Panc1 (cell line): ENCODE measurements at regions not wholly inside any gene's neighbourhood (a gene's known extent, or its start where the extent isn't known, plus 50 kb on each side); places are given as distances from the start of the nearest gene placed in this dataset.

ENCODE experiments used
- ATAC-seq: fragments of 200-7000 bp; cut with Tn5 transposase; 2 replicates; pipeline ENCODE4 v1.9.1; 2020; ENCODE audit warnings: mild to moderate bottlenecking, moderate library complexity
- BruUV-seq: library from RNA; stranded (reverse); fragments of 400-500 nt; replicated peaks from 2 replicates; lab custom pipeline; 2021; lab: Mats Ljungman, UMichigan
- CTCF ChIA-PET: fragments of 300-600 bp; sonication (Branson Sonifier 250); formaldehyde crosslinking; loops from one replicate; lab custom pipeline; 2022; ENCODE audit warnings: antibody characterized with exemption; lab: Charles Lee
- POLR2A ChIA-PET: fragments of 300-600 bp; sonication (Branson Sonifier 250); formaldehyde crosslinking; loops from one replicate; lab custom pipeline; 2022; ENCODE audit warnings: antibody characterized with exemption; lab: Charles Lee
- DNase-seq: peaks from one replicate; pipeline ENCODE4 v3.0.0-alpha.2; 2010; ENCODE audit warnings: low read depth, low spot score
- H3K27ac ChIP-seq: 2 replicates; pipeline ENCODE4 v1.5.1; 2011; ENCODE audit warnings: mild to moderate bottlenecking, low read length, inconsistent platforms
- H3K27me3 ChIP-seq: fragments of 200-500 bp; sonication (Bioruptor generic); 2 replicates; pipeline ENCODE4 v1.6.0; 2014; ENCODE audit warnings: low read length, inconsistent platforms; ENCODE audit not compliant: control insufficient read depth, insufficient read depth
- H3K36me3 ChIP-seq: fragments of 200-500 bp; sonication (Bioruptor generic); 2 replicates; pipeline ENCODE4 v1.5.1; 2014; ENCODE audit warnings: inconsistent platforms, mild to moderate bottlenecking, low read length, moderate library complexity; ENCODE audit not compliant: control insufficient read depth, insufficient read depth
- H3K4me1 ChIP-seq: 2 replicates; pipeline ENCODE4 v1.5.1; 2011; ENCODE audit warnings: inconsistent platforms, mild to moderate bottlenecking, low read length, moderate library complexity; ENCODE audit not compliant: control insufficient read depth, insufficient read depth
- H3K4me3 ChIP-seq, 2 experiments: 2 replicates each; pipeline ENCODE4 v1.5.1; 2011 to 2012; ENCODE audit warnings: low read depth in 2 of 2, low read length in 2 of 2, mild to moderate bottlenecking in 2 of 2, inconsistent platforms in 1 of 2, moderate library complexity in 1 of 2
- H3K9me3 ChIP-seq: fragments of 200-500 bp; sonication (Bioruptor generic); 2 replicates; pipeline ENCODE4 v1.5.1; 2014; ENCODE audit warnings: low read depth, mild to moderate bottlenecking, inconsistent platforms, low read length, moderate library complexity; ENCODE audit not compliant: control insufficient read depth, insufficient read depth
- POLR2AphosphoS5 ChIP-seq: IDR thresholded peaks from 2 replicates; pipeline ENCODE4 v1.6.1; 2012; ENCODE audit warnings: mild to moderate bottlenecking, low read depth, low read length, moderate library complexity
- REST ChIP-seq, 2 experiments: IDR thresholded peaks; 2 replicates each; pipeline ENCODE4 v1.6.1; 2011 to 2012; ENCODE audit warnings: low read depth in 2 of 2, control low read depth in 1 of 2, low read length in 1 of 2, mild to moderate bottlenecking in 1 of 2, moderate library complexity in 1 of 2; ENCODE audit not compliant: insufficient read depth in 1 of 2
- SIN3A ChIP-seq: IDR thresholded peaks from 2 replicates; pipeline ENCODE4 v1.6.1; 2012; ENCODE audit warnings: low read depth, mild to moderate bottlenecking, low read length, moderate library complexity, borderline replicate concordance; ENCODE audit not compliant: insufficient read depth
- TCF7L2 ChIP-seq: IDR thresholded peaks from 2 replicates; pipeline ENCODE4 v1.6.1; 2011; ENCODE audit warnings: mild to moderate bottlenecking, low read depth, low read length, inconsistent platforms
- in situ Hi-C: cut with HindIII; loops from 2 replicates; pipeline ENCODE4 v1.10.0; 2016; ENCODE audit warnings: low sequenced_read_pairs, low pct_unique_long_range_greater_than_20kb
- intact Hi-C: fragments of 100-400 bp; cut with micrococcal nuclease; formaldehyde crosslinking; loops from one replicate; pipeline ENCODE4 v1.10.0; 2022; ENCODE audit not compliant: unreplicated experiment
- TF ChIP-seq, protein P1 (sequence below): fragments of 450-650 bp; IDR thresholded peaks from 2 replicates; pipeline ENCODE4 v1.5.1; 2017; ENCODE audit warnings: mild to moderate bottlenecking

GRCh38 chr13:104580931-104581330 is 1514.7 kb upstream of the SLC10A2 start:
- POLR2A ChIA-PET = no interaction called here
- intact Hi-C loops = no loop called here
- H3K4me3 ChIP-seq = no peak overlapping the region
- no peak for DNase-seq
- H3K27ac ChIP-seq = no peak overlapping the region
- H3K9me3 ChIP-seq = no peaks in the 10 kb centered on the region
- no TSS peak for BruUV-seq
- no peaks in the 10 kb centered on the region for H3K4me1 ChIP-seq
- in situ Hi-C loops = no loop called here
- no peak for ATAC-seq
- TF ChIP-seq TCF7L2 = no peak
- no peak for TF ChIP-seq POLR2AphosphoS5
- TF ChIP-seq, protein P1, sequence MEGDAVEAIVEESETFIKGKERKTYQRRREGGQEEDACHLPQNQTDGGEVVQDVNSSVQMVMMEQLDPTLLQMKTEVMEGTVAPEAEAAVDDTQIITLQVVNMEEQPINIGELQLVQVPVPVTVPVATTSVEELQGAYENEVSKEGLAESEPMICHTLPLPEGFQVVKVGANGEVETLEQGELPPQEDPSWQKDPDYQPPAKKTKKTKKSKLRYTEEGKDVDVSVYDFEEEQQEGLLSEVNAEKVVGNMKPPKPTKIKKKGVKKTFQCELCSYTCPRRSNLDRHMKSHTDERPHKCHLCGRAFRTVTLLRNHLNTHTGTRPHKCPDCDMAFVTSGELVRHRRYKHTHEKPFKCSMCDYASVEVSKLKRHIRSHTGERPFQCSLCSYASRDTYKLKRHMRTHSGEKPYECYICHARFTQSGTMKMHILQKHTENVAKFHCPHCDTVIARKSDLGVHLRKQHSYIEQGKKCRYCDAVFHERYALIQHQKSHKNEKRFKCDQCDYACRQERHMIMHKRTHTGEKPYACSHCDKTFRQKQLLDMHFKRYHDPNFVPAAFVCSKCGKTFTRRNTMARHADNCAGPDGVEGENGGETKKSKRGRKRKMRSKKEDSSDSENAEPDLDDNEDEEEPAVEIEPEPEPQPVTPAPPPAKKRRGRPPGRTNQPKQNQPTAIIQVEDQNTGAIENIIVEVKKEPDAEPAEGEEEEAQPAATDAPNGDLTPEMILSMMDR = no peak
- TF ChIP-seq SIN3A = no peak
- TF ChIP-seq REST (IDR thresholded peaks at IDR 0.05; ENCODE audit: insufficient read depth in 1 of 2, low read depth in 2 of 2, low read length in 1 of 2) = no peak
- H3K36me3 ChIP-seq = no peaks in the 10 kb centered on the region
- CTCF ChIA-PET = no interaction called here
- no peaks in the 10 kb centered on the region for H3K27me3 ChIP-seq

GRCh38 chr13:104577071-104577815 is 1511.0 kb upstream of the SLC10A2 start:
- Histone ChIP-seq H3K4me1 (no peaks in the 10 kb centered on the region), H3K27ac (no peak overlapping the region), H3K9me3 (no peaks in the 10 kb centered on the region), H3K27me3 (no peaks in the 10 kb centered on the region), H3K36me3 (no peaks in the 10 kb centered on the region), H3K4me3 (no peak overlapping the region)
- no peak for DNase-seq
- POLR2A ChIA-PET = no interaction called here
- no peak for ATAC-seq
- TF ChIP-seq REST (IDR thresholded peaks at IDR 0.05; ENCODE audit: insufficient read depth in 1 of 2, low read depth in 2 of 2, low read length in 1 of 2) = no peak
- TF ChIP-seq, protein P1 = no peak
- no peak for TF ChIP-seq TCF7L2
- no peak for TF ChIP-seq SIN3A
- no peak for TF ChIP-seq POLR2AphosphoS5
- intact Hi-C loops = loop anchor here (10.0 kb wide), 1 partner anchor 1958 kb away; the partner anchor contains the start of gene EFNB2
- in situ Hi-C loops = no loop called here
- CTCF ChIA-PET = no interaction called here
- BruUV-seq = no TSS peak
